ENCODE measurements at regions not wholly inside any gene's neighbourhood (a gene's known extent, or its start where the extent isn't known, plus 50 kb on each side); places are given as distances from the start of the nearest gene placed in this dataset.

GRCh38 chr3:145578471-145578870 is 582.5 kb downstream of the PLOD2 start:
- H3K27me3 Mint-ChIP-seq, result no peaks in the 10 kb centered on the region
- H3K9me3 Mint-ChIP-seq, result no peaks in the 10 kb centered on the region
- H3K4me3 Mint-ChIP-seq, result no peak overlapping the region
- no peaks in the 10 kb centered on the region for H3K36me3 Mint-ChIP-seq
- no peak overlapping the region for H3K27ac Mint-ChIP-seq
- no peak for ATAC-seq
- no peaks in the 10 kb centered on the region for H3K4me1 Mint-ChIP-seq

- H3K27ac Mint-ChIP-seq, result no peak overlapping the region
- no peaks in the 10 kb centered on the region for H3K36me3 Mint-ChIP-seq
- H3K4me3 Mint-ChIP-seq, result no peak overlapping the region
- no peaks in the 10 kb centered on the region for H3K9me3 Mint-ChIP-seq
- H3K27me3 Mint-ChIP-seq, result no peaks in the 10 kb centered on the region
- H3K4me1 Mint-ChIP-seq, result no peaks in the 10 kb centered on the region
- ATAC-seq, result no peak
These were observed 579.3 kb downstream of the PLOD2 start for GRCh38 chr3:145581694-145582093.

- Mint-ChIP-seq H3K27me3 (no peaks in the 10 kb centered on the region), H3K36me3 (no peaks in the 10 kb centered on the region), H3K4me3 (no peak overlapping the region), H3K4me1 (no peaks in the 10 kb centered on the region), H3K27ac (no peak overlapping the region), H3K9me3 (peaks cover 8% of the 10 kb centered on the region)
- no peak for ATAC-seq
These were observed 556.1 kb downstream of the PLOD2 start for GRCh38 chr3:145604851-145605250.

- no peak for ATAC-seq
- no peaks in the 10 kb centered on the region for H3K36me3 Mint-ChIP-seq
- no peaks in the 10 kb centered on the region for H3K27me3 Mint-ChIP-seq
- no peak overlapping the region for H3K4me3 Mint-ChIP-seq
- H3K9me3 Mint-ChIP-seq, result peaks cover 4% of the 10 kb centered on the region
- H3K4me1 Mint-ChIP-seq, result no peaks in the 10 kb centered on the region
- no peak overlapping the region for H3K27ac Mint-ChIP-seq
These were observed 541.0 kb downstream of the PLOD2 start for GRCh38 chr3:145620002-145620401.

- Mint-ChIP-seq H3K4me3 (no peak overlapping the region), H3K27me3 (no peaks in the 10 kb centered on the region), H3K9me3 (peaks cover 4% of the 10 kb centered on the region), H3K27ac (no peak overlapping the region), H3K4me1 (no peaks in the 10 kb centered on the region), H3K36me3 (no peaks in the 10 kb centered on the region)
- no peak for ATAC-seq
These were observed 540.5 kb downstream of the PLOD2 start for GRCh38 chr3:145620486-145620885.

- Mint-ChIP-seq H3K27ac (no peak overlapping the region), H3K4me1 (no peaks in the 10 kb centered on the region), H3K27me3 (no peaks in the 10 kb centered on the region), H3K9me3 (no peaks in the 10 kb centered on the region), H3K4me3 (no peak overlapping the region), H3K36me3 (no peaks in the 10 kb centered on the region)
- ATAC-seq, result no peak
These were observed 537.6 kb downstream of the PLOD2 start for GRCh38 chr3:145623349-145623748.

GRCh38 chr3:145628211-145628610 is 532.8 kb downstream of the PLOD2 start:
- Mint-ChIP-seq H3K9me3 (peaks cover 5% of the 10 kb centered on the region), H3K4me3 (no peak overlapping the region), H3K36me3 (no peaks in the 10 kb centered on the region), H3K27ac (no peak overlapping the region), H3K4me1 (no peaks in the 10 kb centered on the region), H3K27me3 (no peaks in the 10 kb centered on the region)
- no peak for ATAC-seq

GRCh38 chr3:145637105-145637504 is 523.9 kb downstream of the PLOD2 start:
- no peak overlapping the region for H3K4me3 Mint-ChIP-seq

GRCh38 chr3:145639003-145639606 is 521.9 kb downstream of the PLOD2 start:
- no peak overlapping the region for H3K27ac Mint-ChIP-seq
- H3K27me3 Mint-ChIP-seq, result no peaks in the 10 kb centered on the region
- no peak for ATAC-seq
- no peaks in the 10 kb centered on the region for H3K9me3 Mint-ChIP-seq
- no peaks in the 10 kb centered on the region for H3K4me1 Mint-ChIP-seq
- no peak overlapping the region for H3K4me3 Mint-ChIP-seq
- no peaks in the 10 kb centered on the region for H3K36me3 Mint-ChIP-seq

More at GRCh38 chr3:145637105-145637504, 523.9 kb downstream of the PLOD2 start:
- Mint-ChIP-seq H3K27ac (no peak overlapping the region), H3K27me3 (no peaks in the 10 kb centered on the region), H3K4me1 (no peaks in the 10 kb centered on the region), H3K9me3 (no peaks in the 10 kb centered on the region), H3K36me3 (no peaks in the 10 kb centered on the region)
- no peak for ATAC-seq

- H3K27ac Mint-ChIP-seq, result no peak overlapping the region
- H3K27me3 Mint-ChIP-seq, result no peaks in the 10 kb centered on the region
- no peak overlapping the region for H3K4me3 Mint-ChIP-seq
- no peaks in the 10 kb centered on the region for H3K36me3 Mint-ChIP-seq
- H3K9me3 Mint-ChIP-seq, result no peaks in the 10 kb centered on the region
- no peak for ATAC-seq
- H3K4me1 Mint-ChIP-seq, result no peaks in the 10 kb centered on the region
These were observed 521.1 kb downstream of the PLOD2 start for GRCh38 chr3:145639875-145640274.

- H3K4me3 Mint-ChIP-seq, result no peak overlapping the region
- no peaks in the 10 kb centered on the region for H3K27me3 Mint-ChIP-seq
- no peaks in the 10 kb centered on the region for H3K9me3 Mint-ChIP-seq
- H3K4me1 Mint-ChIP-seq, result no peaks in the 10 kb centered on the region
- no peak overlapping the region for H3K27ac Mint-ChIP-seq
- ATAC-seq, result no peak
- H3K36me3 Mint-ChIP-seq, result no peaks in the 10 kb centered on the region
These were observed 512.6 kb downstream of the PLOD2 start for GRCh38 chr3:145648396-145648795.

GRCh38 chr3:145649368-145649887 is 511.6 kb downstream of the PLOD2 start:
- ATAC-seq, result no peak
- Mint-ChIP-seq H3K9me3 (no peaks in the 10 kb centered on the region), H3K36me3 (no peaks in the 10 kb centered on the region), H3K4me3 (no peak overlapping the region), H3K27ac (no peak overlapping the region), H3K27me3 (no peaks in the 10 kb centered on the region), H3K4me1 (no peaks in the 10 kb centered on the region)

- Mint-ChIP-seq H3K4me3 (no peak overlapping the region), H3K9me3 (no peaks in the 10 kb centered on the region)
These were observed 510.8 kb downstream of the PLOD2 start for GRCh38 chr3:145650170-145650569.

GRCh38 chr3:145671121-145671520 is 489.9 kb downstream of the PLOD2 start:
- Mint-ChIP-seq H3K4me1 (no peaks in the 10 kb centered on the region), H3K36me3 (no peaks in the 10 kb centered on the region), H3K9me3 (no peaks in the 10 kb centered on the region), H3K27ac (no peak overlapping the region), H3K27me3 (no peaks in the 10 kb centered on the region), H3K4me3 (no peak overlapping the region)
- no peak for ATAC-seq

More at GRCh38 chr3:145650170-145650569, 510.8 kb downstream of the PLOD2 start:
- H3K27me3 Mint-ChIP-seq, result no peaks in the 10 kb centered on the region
- H3K36me3 Mint-ChIP-seq, result no peaks in the 10 kb centered on the region
- H3K4me1 Mint-ChIP-seq, result no peaks in the 10 kb centered on the region
- no peak overlapping the region for H3K27ac Mint-ChIP-seq
- ATAC-seq, result no peak

GRCh38 chr3:145673838-145674237 is 487.1 kb downstream of the PLOD2 start:
- no peaks in the 10 kb centered on the region for H3K4me1 Mint-ChIP-seq
- H3K27me3 Mint-ChIP-seq, result no peaks in the 10 kb centered on the region
- H3K36me3 Mint-ChIP-seq, result no peaks in the 10 kb centered on the region
- ATAC-seq, result no peak
- H3K4me3 Mint-ChIP-seq, result no peak overlapping the region
- no peaks in the 10 kb centered on the region for H3K9me3 Mint-ChIP-seq
- H3K27ac Mint-ChIP-seq, result no peak overlapping the region

GRCh38 chr3:145678401-145678800 is 482.6 kb downstream of the PLOD2 start:
- H3K27me3 Mint-ChIP-seq, result no peaks in the 10 kb centered on the region
- H3K36me3 Mint-ChIP-seq, result no peaks in the 10 kb centered on the region
- no peaks in the 10 kb centered on the region for H3K9me3 Mint-ChIP-seq
- no peaks in the 10 kb centered on the region for H3K4me1 Mint-ChIP-seq
- H3K4me3 Mint-ChIP-seq, result no peak overlapping the region
- ATAC-seq, result no peak
- no peak overlapping the region for H3K27ac Mint-ChIP-seq

Measured in stimulated activated memory B cell treated with anti-CD40 and anti-IgM and Interleukin-4, amounts not matched to agents 10 μg/mL and 1 μg/mL and 100 μg/mL, for 72 hours (primary cell).